Kidney epithelial cell (primary cell): ENCODE measurements at regions not wholly inside any gene's neighbourhood (a gene's known extent, or its start where the extent isn't known, plus 50 kb on each side); places are given as distances from the start of the nearest gene placed in this dataset.

Experiments
- DNase-seq: peaks from one replicate; pipeline ENCODE4 v3.0.0-alpha.2; 2010; ENCODE audit warnings: low read depth
- H3K27me3 ChIP-seq: 2 replicates; pipeline ENCODE4 v1.6.0; 2011; ENCODE audit warnings: low read length; ENCODE audit not compliant: control insufficient read depth, insufficient read depth
- H3K36me3 ChIP-seq: 2 replicates; pipeline ENCODE4 v1.5.1; 2011; ENCODE audit warnings: low read length; ENCODE audit not compliant: control insufficient read depth, insufficient read depth
- H3K4me3 ChIP-seq: 2 replicates; pipeline ENCODE4 v1.5.1; 2011; ENCODE audit warnings: low read depth, mild to moderate bottlenecking, control low read depth, low read length
- CTCF ChIP-seq: IDR thresholded peaks from 2 replicates; pipeline ENCODE4 v1.5.1; 2011; ENCODE audit warnings: mild to moderate bottlenecking, moderate library complexity, low read length, control low read depth, inconsistent platforms; ENCODE audit not compliant: insufficient read depth, poor library complexity, severe bottlenecking

DNA sequence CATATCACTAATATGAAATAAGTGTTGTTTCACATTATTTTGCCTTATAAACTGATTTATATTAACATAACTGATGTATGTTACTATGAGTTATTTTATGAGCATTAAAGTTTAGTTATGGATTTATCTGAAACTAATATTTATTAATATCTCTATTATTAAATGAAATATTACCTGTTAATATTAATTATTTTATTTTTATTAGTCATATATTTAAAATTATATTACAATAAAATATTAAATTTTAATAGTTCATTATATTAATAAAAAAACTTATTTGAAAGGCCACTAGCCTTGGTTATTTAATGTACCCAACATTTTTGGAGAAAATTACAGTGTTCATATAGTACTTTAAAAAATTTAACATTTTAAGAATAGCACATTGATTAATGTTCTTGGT, 1643.4 kb upstream of the MIR17HG start:
- TF ChIP-seq CTCF = no peak
- no peak for DNase-seq
- no peaks in the 10 kb centered on the region for H3K27me3 ChIP-seq
- H3K36me3 ChIP-seq = no peaks in the 10 kb centered on the region
- no peak overlapping the region for H3K4me3 ChIP-seq

DNA sequence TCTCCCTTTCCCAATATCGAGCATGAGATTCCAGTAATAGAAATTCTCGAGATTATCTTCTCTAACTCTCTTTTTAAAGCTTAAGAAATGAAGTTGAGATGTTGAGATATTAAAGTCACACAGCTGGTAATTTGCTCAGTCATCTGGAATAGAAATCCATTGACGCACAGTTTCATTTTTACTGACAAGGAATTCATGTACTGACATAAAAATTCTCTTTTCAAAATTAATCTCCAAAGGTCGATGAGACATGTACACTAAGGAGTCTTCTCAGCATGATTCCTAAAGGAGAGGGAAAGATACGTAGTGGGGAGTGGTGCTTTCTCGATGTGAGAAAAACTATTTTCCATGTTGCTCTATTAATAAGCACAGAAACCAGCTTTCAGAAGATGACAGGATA, 1639.5 kb upstream of the MIR17HG start:
- H3K27me3 ChIP-seq = no peaks in the 10 kb centered on the region
- TF ChIP-seq CTCF = no peak
- DNase-seq = no peak
- H3K36me3 ChIP-seq = no peaks in the 10 kb centered on the region
- no peak overlapping the region for H3K4me3 ChIP-seq

GRCh38 chr13:89721216-89721615, 1626.3 kb upstream of the MIR17HG start:
- H3K4me3 ChIP-seq = no peak overlapping the region
- no peak for DNase-seq
- no peak for TF ChIP-seq CTCF
- H3K27me3 ChIP-seq = no peaks in the 10 kb centered on the region
- no peaks in the 10 kb centered on the region for H3K36me3 ChIP-seq

DNA sequence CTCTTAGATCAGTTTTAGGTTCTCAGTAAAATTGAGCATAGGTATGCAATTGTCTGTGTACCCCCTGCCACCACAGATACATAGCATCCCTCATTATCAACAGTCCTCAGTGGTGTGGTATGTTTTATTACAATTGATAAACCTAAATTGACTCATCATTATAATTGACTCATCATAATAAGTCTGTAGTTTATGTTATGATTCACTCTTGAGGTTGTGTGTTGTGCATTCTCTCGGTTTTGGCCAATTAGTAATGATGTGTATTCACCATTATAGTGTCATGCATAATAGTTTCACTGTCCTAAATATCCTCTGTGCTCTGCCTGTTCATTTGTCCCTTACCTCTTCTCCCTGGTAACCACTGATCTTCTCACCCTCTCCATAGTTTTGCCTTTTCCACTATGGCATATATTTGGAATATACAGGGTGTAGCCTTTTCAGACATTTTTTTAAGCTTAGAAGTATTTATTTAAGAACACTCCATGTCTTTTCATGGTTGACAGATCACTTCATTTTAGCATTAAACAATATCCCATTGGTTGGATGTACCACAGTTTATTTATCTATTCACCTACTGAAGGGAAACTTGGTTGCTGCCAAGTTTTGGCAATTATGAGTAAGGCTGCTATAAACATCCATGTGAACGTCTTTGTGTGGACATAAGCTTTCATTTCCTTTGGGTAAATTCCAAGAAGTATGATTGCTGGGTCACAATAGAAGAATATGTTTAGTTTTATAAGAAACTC, 1620.6 kb upstream of the MIR17HG start:
- DNase-seq = peak; percentile 14
- H3K4me3 ChIP-seq = no peak overlapping the region
- TF ChIP-seq CTCF = no peak
- no peaks in the 10 kb centered on the region for H3K36me3 ChIP-seq
- H3K27me3 ChIP-seq = no peaks in the 10 kb centered on the region

DNA sequence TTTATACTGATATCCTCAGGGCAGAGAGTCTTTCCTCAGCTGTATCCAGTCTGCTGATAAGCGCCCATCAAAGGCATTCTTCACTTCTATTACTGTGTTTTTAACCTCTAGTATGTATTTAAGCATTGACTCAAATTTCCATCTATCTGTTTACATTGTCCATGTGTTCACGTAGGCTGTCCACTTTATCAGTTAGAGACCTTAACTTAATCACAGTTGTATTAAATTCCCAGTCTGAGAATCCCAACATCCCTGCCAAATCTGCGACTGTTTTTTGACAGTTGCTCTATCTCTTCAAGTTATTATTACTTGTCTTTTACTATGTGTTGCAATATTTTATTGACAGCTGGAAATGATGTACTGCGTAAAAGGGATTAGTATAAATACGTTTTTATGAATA, 1613.7 kb upstream of the MIR17HG start:
- TF ChIP-seq CTCF = no peak
- no peaks in the 10 kb centered on the region for H3K27me3 ChIP-seq
- no peaks in the 10 kb centered on the region for H3K36me3 ChIP-seq
- H3K4me3 ChIP-seq = no peak overlapping the region
- no peak for DNase-seq

DNA sequence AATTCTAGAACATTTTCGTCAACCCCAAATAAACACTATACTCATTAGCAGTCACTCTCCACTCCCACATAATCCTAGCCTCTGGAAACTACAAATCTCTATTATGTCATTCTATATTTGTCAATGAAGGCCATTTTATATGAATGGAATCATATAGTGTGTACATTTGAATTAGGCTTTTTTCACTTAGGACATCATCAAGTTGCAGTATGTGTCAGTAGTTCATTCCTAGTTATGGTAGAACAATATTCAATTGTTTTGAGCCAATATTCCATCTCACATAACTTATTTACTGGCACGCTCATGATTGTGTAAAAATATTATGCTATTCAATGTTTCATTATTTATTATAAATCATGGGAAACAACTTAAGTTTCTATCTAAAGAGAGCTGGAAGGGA, 1610.4 kb upstream of the MIR17HG start:
- H3K4me3 ChIP-seq = no peak overlapping the region
- DNase-seq = no peak
- TF ChIP-seq CTCF = no peak
- H3K36me3 ChIP-seq = no peaks in the 10 kb centered on the region
- no peaks in the 10 kb centered on the region for H3K27me3 ChIP-seq
